ENCODE measurements at regions not wholly inside any gene's neighbourhood (a gene's known extent, or its start where the extent isn't known, plus 50 kb on each side); places are given as distances from the start of the nearest gene placed in this dataset.

DNA sequence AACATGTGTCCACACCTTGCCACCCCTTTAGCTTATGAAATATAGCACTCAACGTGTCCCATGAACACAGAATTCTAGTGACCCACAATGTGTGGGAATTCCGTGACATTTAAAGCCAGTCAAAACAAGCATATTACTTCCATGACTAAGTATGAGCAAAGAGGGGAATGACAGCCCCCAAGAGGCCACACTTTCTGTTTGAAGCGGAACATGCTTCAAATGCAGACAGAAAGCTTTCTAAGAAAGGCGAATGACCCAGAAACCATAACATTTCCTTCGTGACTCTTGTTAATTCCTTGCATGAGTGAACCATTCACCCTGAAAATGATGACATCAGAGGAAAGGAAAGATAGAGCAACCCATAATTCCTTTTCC lies 122.0 kb upstream of the FNDC3A start:
- TF ChIP-seq, protein P1, sequence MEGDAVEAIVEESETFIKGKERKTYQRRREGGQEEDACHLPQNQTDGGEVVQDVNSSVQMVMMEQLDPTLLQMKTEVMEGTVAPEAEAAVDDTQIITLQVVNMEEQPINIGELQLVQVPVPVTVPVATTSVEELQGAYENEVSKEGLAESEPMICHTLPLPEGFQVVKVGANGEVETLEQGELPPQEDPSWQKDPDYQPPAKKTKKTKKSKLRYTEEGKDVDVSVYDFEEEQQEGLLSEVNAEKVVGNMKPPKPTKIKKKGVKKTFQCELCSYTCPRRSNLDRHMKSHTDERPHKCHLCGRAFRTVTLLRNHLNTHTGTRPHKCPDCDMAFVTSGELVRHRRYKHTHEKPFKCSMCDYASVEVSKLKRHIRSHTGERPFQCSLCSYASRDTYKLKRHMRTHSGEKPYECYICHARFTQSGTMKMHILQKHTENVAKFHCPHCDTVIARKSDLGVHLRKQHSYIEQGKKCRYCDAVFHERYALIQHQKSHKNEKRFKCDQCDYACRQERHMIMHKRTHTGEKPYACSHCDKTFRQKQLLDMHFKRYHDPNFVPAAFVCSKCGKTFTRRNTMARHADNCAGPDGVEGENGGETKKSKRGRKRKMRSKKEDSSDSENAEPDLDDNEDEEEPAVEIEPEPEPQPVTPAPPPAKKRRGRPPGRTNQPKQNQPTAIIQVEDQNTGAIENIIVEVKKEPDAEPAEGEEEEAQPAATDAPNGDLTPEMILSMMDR (IDR thresholded peaks at IDR 0.05): no peak
- TF ChIP-seq POLR2A (IDR thresholded peaks at IDR 0.05): no peak

Measured in ovary (tissue), 3 donors.